H1 (cell line): ENCODE measurements at regions not wholly inside any gene's neighbourhood (a gene's known extent, or its start where the extent isn't known, plus 50 kb on each side); places are given as distances from the start of the nearest gene placed in this dataset.

Experiments
- USF2 ChIP-seq: IDR thresholded peaks from 2 replicates; pipeline ENCODE4 v1.6.1; 2011; ENCODE audit warnings: low read length, improper control_type of control experiment

- no peak for TF ChIP-seq USF2
- TF ChIP-seq, all 59 proteins: peak for 0
These were observed 160.9 kb upstream of the COL3A1 start (continued) for GRCh38 chr2:188813315-188813714.
